ENCODE measurements at regions not wholly inside any gene's neighbourhood (a gene's known extent, or its start where the extent isn't known, plus 50 kb on each side); places are given as distances from the start of the nearest gene placed in this dataset.

GRCh38 chr13:61779456-61779855, 363.8 kb upstream of the PCDH20 start:
- no peak for TF ChIP-seq EZH2 (IDR thresholded peaks at IDR 0.05; ENCODE audit: borderline replicate concordance)
- no peak for TF ChIP-seq CTCF (IDR thresholded peaks at IDR 0.05; ENCODE audit: poor library complexity)

Data from hepatocyte (in vitro differentiated cells).